Prostate gland (tissue), 2 donors: ENCODE measurements at regions not wholly inside any gene's neighbourhood (a gene's known extent, or its start where the extent isn't known, plus 50 kb on each side); places are given as distances from the start of the nearest gene placed in this dataset.

Experiments
- DNase-seq: peaks from one replicate; pipeline ENCODE4 v3.0.0-alpha.2; 2019; ENCODE audit warnings: low spot score
- H3K27ac ChIP-seq, 2 donors: fragments of 200-600 bp; sonication (generic); 2 replicates each; pipeline ENCODE4 v1.5.1; 2017 to 2019
- H3K27me3 ChIP-seq: fragments of 200-600 bp; sonication (generic); replicated peaks from 2 replicates; pipeline ENCODE4 v1.5.1; 2019; ENCODE audit not compliant: insufficient read depth
- H3K36me3 ChIP-seq, 2 donors: fragments of 200-600 bp; sonication (generic); 1 replicate in 1 of 2; 2 replicates in 1 of 2; pipeline versions ENCODE4 v1.5.1 to v1.8.1; 2017 to 2019
- H3K4me1 ChIP-seq: fragments of 200-600 bp; sonication (generic); replicated peaks from 2 replicates; pipeline ENCODE4 v1.5.1; 2019
- H3K4me3 ChIP-seq, 2 donors: fragments of 200-600 bp; sonication (generic); 2 replicates each; pipeline ENCODE4 v1.5.1; 2017 to 2019
- H3K9me3 ChIP-seq: fragments of 200-600 bp; sonication (generic); 2 replicates; pipeline ENCODE4 v1.5.1; 2017
- CTCF ChIP-seq, 4 experiments: fragments of 200-600 bp in 2 of 4; fragments of 450-650 bp in 2 of 4; sonication (generic) in 2 of 4; IDR thresholded peaks; 1 replicate in 3 of 4; 2 replicates in 1 of 4; pipeline ENCODE4 v1.5.1; 2016 to 2019; ENCODE audit warnings: antibody characterized with exemption in 4 of 4, mild to moderate bottlenecking in 2 of 4, moderate library complexity in 2 of 4
- POLR2A ChIP-seq: fragments of 450-650 bp; IDR thresholded peaks from one replicate; pipeline ENCODE4 v1.6.1; 2016; ENCODE audit warnings: antibody characterized with exemption, mild to moderate bottlenecking
- POLR2AphosphoS5 ChIP-seq: sonication (generic); formaldehyde crosslinking; IDR thresholded peaks from one replicate; pipeline ENCODE4 v1.6.1; 2017; ENCODE audit warnings: antibody characterized with exemption
- WGBS: methylation state at CpG from one replicate; pipeline ENCODE4 v1.1.5; 2018; 5-methylcytosine and 5-hydroxymethylcytosine counted together
- intact Hi-C: fragments of 100-400 bp; cut with DNase I; formaldehyde crosslinking; loops from one replicate; pipeline ENCODE4 v1.14.2; 2022

GRCh38 chr2:120803764-120804335 lies 68.2 kb downstream of the GLI2 start:
- WGBS: 80% methylated on average over 11 of the region's 11 CpGs
- no peak overlapping the region for H3K27ac ChIP-seq
- intact Hi-C loops: no loop called here

GRCh38 chr2:120804459-120804858 lies 68.8 kb downstream of the GLI2 start:
- Histone ChIP-seq H3K36me3 (no peaks in the 10 kb centered on the region), H3K9me3 (no peaks in the 10 kb centered on the region), H3K4me3 (no peak overlapping the region), H3K27ac (no peak overlapping the region), H3K27me3 (no peaks in the 10 kb centered on the region), H3K4me1 (no peaks in the 10 kb centered on the region)
- intact Hi-C loops: no loop called here
- no peak for DNase-seq
- TF ChIP-seq CTCF (IDR thresholded peaks at IDR 0.05) (no peak), POLR2AphosphoS5 (no peak), POLR2A (no peak)
- 70% methylated on average over 5 of the region's 6 CpGs for WGBS

More at GRCh38 chr2:120803764-120804335, 68.2 kb downstream of the GLI2 start:
- TF ChIP-seq CTCF (IDR thresholded peaks at IDR 0.05): no peak
- no peak for TF ChIP-seq POLR2AphosphoS5
- no peak for TF ChIP-seq POLR2A
- no peaks in the 10 kb centered on the region for H3K36me3 ChIP-seq
- no peaks in the 10 kb centered on the region for H3K27me3 ChIP-seq
- no peaks in the 10 kb centered on the region for H3K9me3 ChIP-seq
- no peaks in the 10 kb centered on the region for H3K4me1 ChIP-seq
- no peak for DNase-seq
- H3K4me3 ChIP-seq: no peak overlapping the region

- no peak overlapping the region for H3K27ac ChIP-seq
- TF ChIP-seq POLR2A: no peak
- TF ChIP-seq POLR2AphosphoS5: no peak
- no peak for TF ChIP-seq CTCF (IDR thresholded peaks at IDR 0.05)
- no peaks in the 10 kb centered on the region for H3K36me3 ChIP-seq
- intact Hi-C loops: no loop called here
- H3K4me3 ChIP-seq: no peak overlapping the region
- H3K4me1 ChIP-seq: no peaks in the 10 kb centered on the region
- 93% methylated on average over 13 of the region's 13 CpGs for WGBS
- H3K9me3 ChIP-seq: no peaks in the 10 kb centered on the region
- DNase-seq: no peak
- no peaks in the 10 kb centered on the region for H3K27me3 ChIP-seq
These were observed 69.3 kb downstream of the GLI2 start for GRCh38 chr2:120805011-120805410.

- no peaks in the 10 kb centered on the region for H3K4me1 ChIP-seq
- intact Hi-C loops: no loop called here
- H3K4me3 ChIP-seq: no peak overlapping the region
- no peak overlapping the region for H3K27ac ChIP-seq
- H3K9me3 ChIP-seq: no peaks in the 10 kb centered on the region
- no peaks in the 10 kb centered on the region for H3K36me3 ChIP-seq
- DNase-seq: no peak
- TF ChIP-seq POLR2AphosphoS5: no peak
- no peak for TF ChIP-seq CTCF (IDR thresholded peaks at IDR 0.05)
- TF ChIP-seq POLR2A: no peak
- no peaks in the 10 kb centered on the region for H3K27me3 ChIP-seq
- 54% methylated on average over 4 of the region's 4 CpGs for WGBS
These were observed 69.9 kb downstream of the GLI2 start for GRCh38 chr2:120805602-120806001.

- Histone ChIP-seq H3K27ac (no peak overlapping the region), H3K27me3 (no peaks in the 10 kb centered on the region), H3K9me3 (no peaks in the 10 kb centered on the region), H3K4me1 (no peaks in the 10 kb centered on the region), H3K4me3 (no peak overlapping the region), H3K36me3 (no peaks in the 10 kb centered on the region)
- intact Hi-C loops: no loop called here
- no peak for DNase-seq
- 86% methylated on average over 10 of the region's 10 CpGs for WGBS
- TF ChIP-seq CTCF (IDR thresholded peaks at IDR 0.05) (no peak), POLR2AphosphoS5 (no peak), POLR2A (no peak)
These were observed 72.1 kb downstream of the GLI2 start for GRCh38 chr2:120807751-120808150.
